OCI-LY1 (cell line): ENCODE measurements at regions not wholly inside any gene's neighbourhood (a gene's known extent, or its start where the extent isn't known, plus 50 kb on each side); places are given as distances from the start of the nearest gene placed in this dataset.

Experiments
- H2AFZ ChIP-seq: fragments of 200-600 bp; sonication (generic), shearing (Covaris generic); 2 replicates; pipeline ENCODE4 v1.6.0; 2014; ENCODE audit warnings: antibody characterized with exemption, mild to moderate bottlenecking, low read length
- H3F3A ChIP-seq: fragments of 200-600 bp; sonication (generic), shearing (Covaris generic); 2 replicates; pipeline ENCODE4 v1.6.0; 2014; ENCODE audit warnings: mild to moderate bottlenecking, antibody characterized with exemption, low read length, moderate library complexity; ENCODE audit not compliant: insufficient read depth
- H3K27ac ChIP-seq: fragments of 200-600 bp; sonication (generic); 2 replicates; pipeline ENCODE4 v1.5.1; 2014; ENCODE audit warnings: low read length, mixed run types, mild to moderate bottlenecking, low read depth; ENCODE audit not compliant: poor library complexity, severe bottlenecking
- H3K27me3 ChIP-seq: fragments of 200-600 bp; sonication (generic); 2 replicates; pipeline ENCODE4 v1.6.0; 2014; ENCODE audit warnings: antibody characterized with exemption, mild to moderate bottlenecking, low read length, moderate library complexity; ENCODE audit not compliant: insufficient read depth
- H3K36me3 ChIP-seq: fragments of 200-600 bp; sonication (generic); 2 replicates; pipeline ENCODE4 v1.6.1; 2014; ENCODE audit warnings: mild to moderate bottlenecking, antibody characterized with exemption, low read length, moderate library complexity, mixed read lengths; ENCODE audit not compliant: insufficient read depth
- H3K4me1 ChIP-seq: fragments of 200-600 bp; sonication (generic); 2 replicates; pipeline ENCODE4 v1.5.1; 2014; ENCODE audit warnings: mild to moderate bottlenecking, low read length, moderate library complexity; ENCODE audit not compliant: insufficient read depth, severe bottlenecking
- H3K4me2 ChIP-seq: fragments of 200-600 bp; sonication (generic), shearing (Covaris generic); 2 replicates; pipeline ENCODE4 v1.6.1; 2014; ENCODE audit warnings: low read length
- H3K4me3 ChIP-seq: fragments of 200-600 bp; sonication (generic); 2 replicates; pipeline ENCODE4 v1.5.1; 2014; ENCODE audit warnings: low read length, low read depth, mild to moderate bottlenecking, mixed read lengths; ENCODE audit not compliant: poor library complexity, severe bottlenecking
- H3K79me2 ChIP-seq: fragments of 200-600 bp; shearing (Covaris generic); 2 replicates; pipeline ENCODE4 v1.6.1; 2016; ENCODE audit warnings: mixed run types, low read length, mixed read lengths; ENCODE audit not compliant: insufficient read depth
- H3K9ac ChIP-seq: fragments of 200-600 bp; sonication (generic), shearing (Covaris generic); 2 replicates; pipeline ENCODE4 v1.6.1; 2014; ENCODE audit warnings: mild to moderate bottlenecking, low read length, mixed read lengths
- H3K9me2 ChIP-seq: fragments of 200-600 bp; sonication (generic), shearing (Covaris generic); 2 replicates; pipeline ENCODE4 v1.6.1; 2014; ENCODE audit warnings: low read depth, mild to moderate bottlenecking, low read length, mixed read lengths
- H3K9me3 ChIP-seq: fragments of 200-600 bp; shearing (Covaris generic); 2 replicates; pipeline ENCODE4 v1.6.1; 2014; ENCODE audit warnings: low read length, mixed read lengths
- H4K20me1 ChIP-seq: fragments of 200-600 bp; sonication (generic), shearing (Covaris generic); 2 replicates; pipeline ENCODE4 v1.6.0; 2016; ENCODE audit warnings: mild to moderate bottlenecking, low read length; ENCODE audit not compliant: insufficient read depth
- CTCF ChIP-seq: fragments of 200-600 bp; sonication (generic), shearing (Covaris generic); IDR thresholded peaks from 2 replicates; pipeline ENCODE4 v1.5.1; 2017; ENCODE audit warnings: mild to moderate bottlenecking, antibody characterized with exemption, low read length, moderate library complexity, mixed read lengths
- EZH2 ChIP-seq: fragments of 200-600 bp; sonication (generic), shearing (Covaris generic); IDR thresholded peaks from 2 replicates; pipeline ENCODE4 v1.8.0; 2017; ENCODE audit warnings: borderline replicate concordance, mixed run types, mild to moderate bottlenecking, antibody characterized with exemption, low read length, moderate library complexity, mixed read lengths

GRCh38 chr1:114290776-114291175 lies 137.1 kb upstream of the SYT6 start:
- no peak overlapping the region for H3K27ac ChIP-seq
- H3K27me3 ChIP-seq = no peaks in the 10 kb centered on the region
- no peaks in the 10 kb centered on the region for H3K9me3 ChIP-seq
- no peaks in the 10 kb centered on the region for H4K20me1 ChIP-seq
- H3F3A ChIP-seq = no peaks in the 10 kb centered on the region
- no peaks in the 10 kb centered on the region for H3K36me3 ChIP-seq
- H3K4me3 ChIP-seq = no peak overlapping the region
- no peak overlapping the region for H2AFZ ChIP-seq
- no peak overlapping the region for H3K9ac ChIP-seq
- no peak overlapping the region for H3K4me2 ChIP-seq
- TF ChIP-seq EZH2 (no peak), CTCF (no peak)
- no peaks in the 10 kb centered on the region for H3K9me2 ChIP-seq
- H3K79me2 ChIP-seq = no peaks in the 10 kb centered on the region
- H3K4me1 ChIP-seq = no peaks in the 10 kb centered on the region

GRCh38 chr1:114290341-114290740 lies 136.7 kb upstream of the SYT6 start:
- Histone ChIP-seq H3K9me3 (no peaks in the 10 kb centered on the region), H3K9me2 (no peaks in the 10 kb centered on the region)

GRCh38 chr1:114289824-114290223 lies 136.2 kb upstream of the SYT6 start:
- Histone ChIP-seq H3K79me2 (no peaks in the 10 kb centered on the region), H3K4me3 (no peak overlapping the region), H3K9ac (no peak overlapping the region), H3K9me2 (no peaks in the 10 kb centered on the region), H3K27ac (no peak overlapping the region), H4K20me1 (no peaks in the 10 kb centered on the region), H3K27me3 (no peaks in the 10 kb centered on the region), H3K4me1 (no peaks in the 10 kb centered on the region), H3F3A (no peaks in the 10 kb centered on the region), H2AFZ (no peak overlapping the region), H3K9me3 (no peaks in the 10 kb centered on the region), H3K4me2 (no peak overlapping the region), H3K36me3 (no peaks in the 10 kb centered on the region)
- TF ChIP-seq CTCF (no peak), EZH2 (no peak)

More at GRCh38 chr1:114290341-114290740, 136.7 kb upstream of the SYT6 start:
- Histone ChIP-seq H3K27ac (no peak overlapping the region), H3K36me3 (no peaks in the 10 kb centered on the region), H3F3A (no peaks in the 10 kb centered on the region), H2AFZ (no peak overlapping the region), H3K27me3 (no peaks in the 10 kb centered on the region), H3K9ac (no peak overlapping the region), H3K4me3 (no peak overlapping the region), H3K4me1 (no peaks in the 10 kb centered on the region), H3K4me2 (no peak overlapping the region), H4K20me1 (no peaks in the 10 kb centered on the region), H3K79me2 (no peaks in the 10 kb centered on the region)
- no peak for TF ChIP-seq EZH2
- TF ChIP-seq CTCF = no peak
